ENCODE measurements at regions not wholly inside any gene's neighbourhood (a gene's known extent, or its start where the extent isn't known, plus 50 kb on each side); places are given as distances from the start of the nearest gene placed in this dataset.
A peak's percentile ranks its signal among the peaks of the same experiment; 100 is the strongest.

DNA sequence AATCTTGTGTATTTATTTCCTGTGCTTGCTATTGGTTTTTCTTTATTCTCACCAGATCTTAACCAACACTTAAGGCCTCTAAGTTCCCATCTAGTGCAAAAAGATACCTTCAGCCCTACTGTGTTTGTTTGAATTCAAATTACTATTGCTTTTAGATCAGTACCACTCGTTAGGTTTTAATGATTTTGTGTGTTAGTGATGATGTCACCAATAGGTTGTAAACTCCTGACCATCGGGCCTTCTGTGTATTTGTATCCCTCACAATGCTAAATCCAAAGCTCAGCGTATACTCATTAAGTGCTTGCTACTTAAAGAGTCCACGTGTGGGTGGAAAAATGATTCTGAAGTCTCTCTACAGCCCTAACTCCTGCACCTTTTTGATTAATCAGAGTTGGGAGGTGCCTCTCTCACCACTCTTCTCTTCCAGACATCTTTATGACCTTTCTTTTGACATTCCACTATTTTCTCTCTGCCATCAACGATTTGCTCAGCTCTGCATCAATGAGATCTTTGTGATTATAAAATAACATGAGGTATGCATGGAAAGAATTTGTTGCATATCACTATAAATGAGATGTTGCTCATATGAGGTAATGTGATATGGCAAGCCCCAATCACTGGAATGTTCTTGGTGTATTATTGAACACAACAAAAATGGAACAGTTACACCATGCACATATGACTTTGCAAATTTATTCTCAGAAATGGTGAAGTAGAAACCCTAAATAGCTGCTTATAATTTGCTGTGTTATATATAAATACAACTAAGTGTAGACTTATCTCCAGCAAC lies 55.1 kb upstream of the LAMA2 start:
- Histone ChIP-seq H3K4me1 (ENCODE audit: control insufficient read depth, insufficient read depth, low read length) (no peaks in the 10 kb centered on the region), H3K27me3 (ENCODE audit: control insufficient read depth, insufficient read depth, low read length) (no peaks in the 10 kb centered on the region), H3K4me3 (ENCODE audit: low read depth, low read length) (no peak overlapping the region), H3K9me3 (ENCODE audit: control insufficient read depth, insufficient read depth, low read length) (no peaks in the 10 kb centered on the region), H3K27ac (ENCODE audit: low read depth, low read length) (no peak overlapping the region), H3K36me3 (ENCODE audit: control insufficient read depth, insufficient read depth, low read length) (no peaks in the 10 kb centered on the region)
- DNase-seq (ENCODE audit: low read depth in 4 of 6, low spot score in 6 of 6): no peak
- WGBS (ENCODE audit: insufficient coverage): no CpG with 5 or more reads among the region's 5 CpGs

DNA sequence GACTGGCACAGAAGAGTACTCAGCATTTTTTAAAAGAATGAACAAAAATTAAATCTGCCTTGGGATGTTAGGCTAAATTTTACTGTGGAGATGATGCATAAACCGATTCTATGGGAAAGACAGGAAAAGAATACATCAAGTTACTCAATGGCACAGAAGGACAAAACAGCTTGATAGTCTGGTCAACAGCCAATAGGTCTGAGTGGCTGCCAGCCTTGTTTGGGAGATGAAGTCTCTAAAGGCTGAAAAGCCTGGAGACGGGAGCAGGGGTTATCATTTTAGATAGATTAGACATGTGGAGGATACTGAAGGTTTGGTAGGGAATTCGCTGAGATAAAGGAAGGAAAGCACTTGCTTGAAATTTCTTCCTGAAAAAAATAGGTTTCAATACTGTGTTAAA lies 56.3 kb upstream of the LAMA2 start:
- DNase-seq (ENCODE audit: low read depth in 4 of 6, low spot score in 6 of 6): peak in 1 of 6 donors; percentile 72
- H3K27ac ChIP-seq (ENCODE audit: low read depth, low read length): no peak overlapping the region
- WGBS (ENCODE audit: insufficient coverage): 63% methylated on average over 2 of the region's 3 CpGs
- H3K4me1 ChIP-seq (ENCODE audit: control insufficient read depth, insufficient read depth, low read length): no peaks in the 10 kb centered on the region
- H3K9me3 ChIP-seq (ENCODE audit: control insufficient read depth, insufficient read depth, low read length): no peaks in the 10 kb centered on the region
- no peak overlapping the region for H3K4me3 ChIP-seq (ENCODE audit: low read depth, low read length)
- H3K27me3 ChIP-seq (ENCODE audit: control insufficient read depth, insufficient read depth, low read length): no peaks in the 10 kb centered on the region
- no peaks in the 10 kb centered on the region for H3K36me3 ChIP-seq (ENCODE audit: control insufficient read depth, insufficient read depth, low read length)

DNA sequence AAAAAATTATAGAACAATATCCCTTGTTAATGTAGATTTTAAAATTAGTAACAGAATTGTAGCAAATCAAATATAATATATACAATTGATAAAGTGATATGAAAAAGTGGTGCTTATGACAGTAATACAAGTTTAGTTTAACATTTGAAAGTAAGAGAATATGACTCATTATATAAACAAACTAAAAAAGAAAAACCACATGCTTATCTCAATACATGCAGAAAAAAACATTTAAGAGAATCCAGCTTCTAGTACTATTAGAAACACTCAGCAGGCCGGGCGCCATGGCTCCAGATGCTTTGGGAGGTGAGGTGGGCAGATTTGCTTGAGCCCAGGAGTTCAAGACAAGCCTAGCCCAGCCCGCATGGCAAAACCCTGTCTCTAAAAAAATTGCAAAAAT lies 60.7 kb upstream of the LAMA2 start:
- Histone ChIP-seq H3K4me1 (ENCODE audit: control insufficient read depth, insufficient read depth, low read length) (no peaks in the 10 kb centered on the region), H3K4me3 (ENCODE audit: low read depth, low read length) (no peak overlapping the region), H3K27ac (ENCODE audit: low read depth, low read length) (no peak overlapping the region), H3K36me3 (ENCODE audit: control insufficient read depth, insufficient read depth, low read length) (no peaks in the 10 kb centered on the region), H3K9me3 (ENCODE audit: control insufficient read depth, insufficient read depth, low read length) (peaks cover 1% of the 10 kb centered on the region), H3K27me3 (ENCODE audit: control insufficient read depth, insufficient read depth, low read length) (no peaks in the 10 kb centered on the region)
- DNase-seq (ENCODE audit: low read depth in 4 of 6, low spot score in 6 of 6): no peak
- 100% methylated on average over 1 of the region's 3 CpGs for WGBS (ENCODE audit: insufficient coverage)

DNA sequence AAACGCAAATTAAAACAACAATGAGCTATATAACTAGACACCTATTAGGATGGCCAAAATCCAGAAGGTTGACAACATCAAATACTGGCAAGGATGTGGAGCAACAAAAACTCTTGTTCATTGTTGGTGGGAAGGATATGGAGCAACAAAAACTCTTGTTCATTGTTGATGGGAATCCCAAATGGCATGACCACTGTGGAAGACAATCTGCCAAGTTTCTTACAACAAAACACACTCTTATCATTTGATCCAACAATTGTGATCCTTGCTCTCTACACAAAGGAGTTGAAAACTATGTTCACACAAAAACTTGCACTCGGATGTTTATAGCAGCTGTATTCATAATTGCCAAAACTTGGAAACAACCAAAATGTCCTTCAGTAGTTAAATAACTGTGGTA lies 61.8 kb upstream of the LAMA2 start:
- H3K27me3 ChIP-seq (ENCODE audit: control insufficient read depth, insufficient read depth, low read length): no peaks in the 10 kb centered on the region
- H3K4me3 ChIP-seq (ENCODE audit: low read depth, low read length): no peak overlapping the region
- no CpG with 5 or more reads among the region's 2 CpGs for WGBS (ENCODE audit: insufficient coverage)
- H3K4me1 ChIP-seq (ENCODE audit: control insufficient read depth, insufficient read depth, low read length): no peaks in the 10 kb centered on the region
- H3K27ac ChIP-seq (ENCODE audit: low read depth, low read length): no peak overlapping the region
- no peak for DNase-seq (ENCODE audit: low read depth in 4 of 6, low spot score in 6 of 6)
- no peaks in the 10 kb centered on the region for H3K36me3 ChIP-seq (ENCODE audit: control insufficient read depth, insufficient read depth, low read length)
- H3K9me3 ChIP-seq (ENCODE audit: control insufficient read depth, insufficient read depth, low read length): peaks cover 1% of the 10 kb centered on the region

- peak in 1 of 6 donors; percentile 9 for DNase-seq (ENCODE audit: low read depth in 4 of 6, low spot score in 6 of 6)
- Histone ChIP-seq H3K9me3 (ENCODE audit: control insufficient read depth, insufficient read depth, low read length) (no peaks in the 10 kb centered on the region), H3K4me3 (ENCODE audit: low read depth, low read length) (no peak overlapping the region), H3K27ac (ENCODE audit: low read depth, low read length) (no peak overlapping the region), H3K27me3 (ENCODE audit: control insufficient read depth, insufficient read depth, low read length) (no peaks in the 10 kb centered on the region), H3K36me3 (ENCODE audit: control insufficient read depth, insufficient read depth, low read length) (no peaks in the 10 kb centered on the region), H3K4me1 (ENCODE audit: control insufficient read depth, insufficient read depth, low read length) (no peaks in the 10 kb centered on the region)
These were observed 74.1 kb upstream of the LAMA2 start for GRCh38 chr6:128808856-128809255.

- Histone ChIP-seq H3K9me3 (ENCODE audit: control insufficient read depth, insufficient read depth, low read length) (no peaks in the 10 kb centered on the region), H3K4me1 (ENCODE audit: control insufficient read depth, insufficient read depth, low read length) (no peaks in the 10 kb centered on the region), H3K4me3 (ENCODE audit: low read depth, low read length) (no peak overlapping the region), H3K27ac (ENCODE audit: low read depth, low read length) (peak overlapping the region; percentile 16), H3K36me3 (ENCODE audit: control insufficient read depth, insufficient read depth, low read length) (no peaks in the 10 kb centered on the region), H3K27me3 (ENCODE audit: control insufficient read depth, insufficient read depth, low read length) (no peaks in the 10 kb centered on the region)
- WGBS (ENCODE audit: insufficient coverage): no CpG with 5 or more reads among the region's 2 CpGs
- peak in 2 of 6 donors; percentile 31 to 52 for DNase-seq (ENCODE audit: low read depth in 4 of 6, low spot score in 6 of 6)
These were observed 75.4 kb upstream of the LAMA2 start for GRCh38 chr6:128807577-128807976.

DNA sequence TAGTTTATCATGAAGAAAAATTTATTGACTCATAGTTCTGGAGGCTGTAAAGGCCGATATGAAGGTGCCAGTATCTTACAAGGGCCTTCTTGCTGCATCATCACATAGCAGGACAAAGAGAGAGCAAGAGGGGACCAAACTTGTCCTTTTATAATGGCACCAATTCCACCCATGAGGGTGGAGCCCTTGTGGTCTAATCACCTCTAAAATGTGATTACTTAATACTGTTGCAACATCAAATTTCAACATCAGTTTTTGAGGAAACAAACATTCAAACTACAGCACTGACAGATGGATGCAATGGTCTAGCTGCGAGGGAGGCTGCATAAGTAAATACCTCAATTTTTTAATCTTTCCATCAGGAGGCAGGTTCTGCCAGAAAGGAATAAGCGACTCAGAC lies 76.7 kb upstream of the LAMA2 start:
- H3K4me3 ChIP-seq (ENCODE audit: low read depth, low read length): no peak overlapping the region
- no peaks in the 10 kb centered on the region for H3K9me3 ChIP-seq (ENCODE audit: control insufficient read depth, insufficient read depth, low read length)
- no CpG with 5 or more reads among the region's 3 CpGs for WGBS (ENCODE audit: insufficient coverage)
- H3K27me3 ChIP-seq (ENCODE audit: control insufficient read depth, insufficient read depth, low read length): no peaks in the 10 kb centered on the region
- no peaks in the 10 kb centered on the region for H3K36me3 ChIP-seq (ENCODE audit: control insufficient read depth, insufficient read depth, low read length)
- H3K27ac ChIP-seq (ENCODE audit: low read depth, low read length): no peak overlapping the region
- DNase-seq (ENCODE audit: low read depth in 4 of 6, low spot score in 6 of 6): no peak
- H3K4me1 ChIP-seq (ENCODE audit: control insufficient read depth, insufficient read depth, low read length): no peaks in the 10 kb centered on the region

DNA sequence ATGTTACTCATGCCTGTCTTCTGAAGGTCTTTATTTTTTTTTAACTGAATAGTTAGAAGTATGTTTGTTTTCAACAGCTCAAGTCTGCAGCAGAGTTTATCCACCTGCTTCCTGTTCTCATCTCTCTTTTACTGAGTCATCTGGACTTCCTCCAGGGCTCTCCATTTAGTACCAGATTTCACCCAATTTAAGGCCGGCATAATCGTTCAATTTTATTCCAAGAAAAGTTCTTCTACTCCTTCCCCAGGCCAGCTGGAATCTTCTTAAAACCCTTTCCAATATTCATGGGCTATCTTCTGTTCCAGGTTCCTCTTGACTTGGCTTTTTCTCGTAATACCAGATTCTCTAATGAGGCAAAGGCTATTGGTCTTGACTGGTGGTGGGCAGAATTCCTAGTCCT lies 79.0 kb upstream of the LAMA2 start:
- Histone ChIP-seq H3K4me1 (ENCODE audit: control insufficient read depth, insufficient read depth, low read length) (no peaks in the 10 kb centered on the region), H3K27me3 (ENCODE audit: control insufficient read depth, insufficient read depth, low read length) (no peaks in the 10 kb centered on the region), H3K4me3 (ENCODE audit: low read depth, low read length) (no peak overlapping the region), H3K27ac (ENCODE audit: low read depth, low read length) (no peak overlapping the region), H3K36me3 (ENCODE audit: control insufficient read depth, insufficient read depth, low read length) (no peaks in the 10 kb centered on the region), H3K9me3 (ENCODE audit: control insufficient read depth, insufficient read depth, low read length) (no peaks in the 10 kb centered on the region)
- DNase-seq (ENCODE audit: low read depth in 4 of 6, low spot score in 6 of 6): peak in 1 of 6 donors; percentile 16
- 60% methylated on average over 2 of the region's 3 CpGs for WGBS (ENCODE audit: insufficient coverage)

DNA sequence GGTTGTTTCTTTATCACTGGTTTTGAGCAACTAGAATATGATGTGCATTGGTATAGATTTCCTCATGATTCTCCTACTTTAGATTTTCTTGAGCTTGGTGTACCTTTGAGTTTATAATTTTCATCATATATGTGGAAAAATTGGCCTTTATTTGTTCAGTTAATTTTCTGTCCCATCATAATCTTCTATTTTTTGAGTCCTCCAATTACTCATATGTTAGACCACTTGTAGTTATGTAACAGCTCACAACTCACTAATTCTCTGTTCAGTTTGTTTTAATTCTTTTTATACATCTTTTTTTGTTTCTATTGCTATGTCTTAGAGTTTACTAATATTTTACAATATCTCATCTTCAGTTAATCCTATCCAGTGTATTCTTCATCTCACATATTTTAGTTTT lies 81.3 kb upstream of the LAMA2 start:
- Histone ChIP-seq H3K4me3 (ENCODE audit: low read depth, low read length) (no peak overlapping the region), H3K4me1 (ENCODE audit: control insufficient read depth, insufficient read depth, low read length) (no peaks in the 10 kb centered on the region), H3K27me3 (ENCODE audit: control insufficient read depth, insufficient read depth, low read length) (no peaks in the 10 kb centered on the region), H3K36me3 (ENCODE audit: control insufficient read depth, insufficient read depth, low read length) (no peaks in the 10 kb centered on the region), H3K9me3 (ENCODE audit: control insufficient read depth, insufficient read depth, low read length) (no peaks in the 10 kb centered on the region), H3K27ac (ENCODE audit: low read depth, low read length) (no peak overlapping the region)
- DNase-seq (ENCODE audit: low read depth in 4 of 6, low spot score in 6 of 6): no peak

DNA sequence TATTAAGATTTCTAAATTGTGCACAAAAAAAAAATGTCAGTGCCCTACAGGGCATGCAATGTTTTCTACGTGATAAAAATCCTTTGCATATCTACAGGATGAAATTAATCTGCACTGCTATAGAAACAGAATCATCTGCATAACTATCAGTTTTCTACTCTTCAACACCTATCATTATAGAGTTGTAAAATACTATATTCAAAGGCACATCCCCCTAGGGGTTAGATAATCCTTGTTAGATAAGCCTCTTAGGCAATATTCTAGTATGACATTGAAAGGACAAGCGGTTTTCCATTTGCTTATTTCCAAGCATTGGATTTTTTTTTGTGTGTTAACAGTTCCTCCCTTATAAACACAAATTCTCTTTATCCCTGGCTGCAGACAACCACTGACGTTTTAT lies 98.7 kb upstream of the LAMA2 start:
- Histone ChIP-seq H3K27ac (ENCODE audit: low read depth, low read length) (no peak overlapping the region), H3K9me3 (ENCODE audit: control insufficient read depth, insufficient read depth, low read length) (no peaks in the 10 kb centered on the region), H3K4me3 (ENCODE audit: low read depth, low read length) (no peak overlapping the region), H3K27me3 (ENCODE audit: control insufficient read depth, insufficient read depth, low read length) (no peaks in the 10 kb centered on the region), H3K4me1 (ENCODE audit: control insufficient read depth, insufficient read depth, low read length) (no peaks in the 10 kb centered on the region), H3K36me3 (ENCODE audit: control insufficient read depth, insufficient read depth, low read length) (no peaks in the 10 kb centered on the region)
- DNase-seq (ENCODE audit: low read depth in 4 of 6, low spot score in 6 of 6): peak in 1 of 6 donors; percentile 3
- WGBS (ENCODE audit: insufficient coverage): no CpG with 5 or more reads among the region's 3 CpGs

Data from spinal cord (tissue), 9 donors.